GM12865 (cell line): ENCODE measurements at regions not wholly inside any gene's neighbourhood (a gene's known extent, or its start where the extent isn't known, plus 50 kb on each side); places are given as distances from the start of the nearest gene placed in this dataset.

Source experiments
- DNase-seq: peaks from one replicate; pipeline ENCODE4 v3.0.0; 2010; ENCODE audit warnings: low read depth
- H3K4me3 ChIP-seq: 2 replicates; pipeline ENCODE4 v1.5.1; 2011; ENCODE audit warnings: mild to moderate bottlenecking, low read depth, low read length, control low read depth
- TF ChIP-seq, protein P1 (sequence below): IDR thresholded peaks from 2 replicates; pipeline ENCODE4 v1.5.1; 2011; ENCODE audit warnings: low read length, control low read depth, low read depth, inconsistent platforms; ENCODE audit not compliant: insufficient read depth; ENCODE audit errors: missing control alignments

DNA sequence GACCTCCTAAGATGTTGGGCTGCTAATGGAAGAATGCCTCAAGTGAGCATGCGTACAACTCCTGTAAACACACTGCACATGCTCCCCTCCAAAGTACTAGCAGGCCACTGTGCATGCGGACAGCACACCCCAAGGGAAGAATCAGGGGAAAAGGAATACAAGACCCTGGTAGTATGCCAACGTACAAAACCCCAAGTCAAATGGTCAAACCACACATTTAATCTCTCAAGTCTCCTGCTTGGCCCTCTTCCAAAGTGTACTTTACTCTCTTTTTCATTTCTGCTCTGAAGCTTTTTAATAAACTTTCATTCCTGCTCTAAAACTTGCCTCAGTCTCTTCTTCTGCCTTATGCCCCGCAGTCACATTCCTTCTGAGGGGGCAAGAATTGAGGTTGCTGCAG, 466.4 kb downstream of the DMRTA1 start:
- no peak for DNase-seq
- no peak overlapping the region; the same call in 1 of the 2 replicates for H3K4me3 ChIP-seq
- TF ChIP-seq, protein P1, sequence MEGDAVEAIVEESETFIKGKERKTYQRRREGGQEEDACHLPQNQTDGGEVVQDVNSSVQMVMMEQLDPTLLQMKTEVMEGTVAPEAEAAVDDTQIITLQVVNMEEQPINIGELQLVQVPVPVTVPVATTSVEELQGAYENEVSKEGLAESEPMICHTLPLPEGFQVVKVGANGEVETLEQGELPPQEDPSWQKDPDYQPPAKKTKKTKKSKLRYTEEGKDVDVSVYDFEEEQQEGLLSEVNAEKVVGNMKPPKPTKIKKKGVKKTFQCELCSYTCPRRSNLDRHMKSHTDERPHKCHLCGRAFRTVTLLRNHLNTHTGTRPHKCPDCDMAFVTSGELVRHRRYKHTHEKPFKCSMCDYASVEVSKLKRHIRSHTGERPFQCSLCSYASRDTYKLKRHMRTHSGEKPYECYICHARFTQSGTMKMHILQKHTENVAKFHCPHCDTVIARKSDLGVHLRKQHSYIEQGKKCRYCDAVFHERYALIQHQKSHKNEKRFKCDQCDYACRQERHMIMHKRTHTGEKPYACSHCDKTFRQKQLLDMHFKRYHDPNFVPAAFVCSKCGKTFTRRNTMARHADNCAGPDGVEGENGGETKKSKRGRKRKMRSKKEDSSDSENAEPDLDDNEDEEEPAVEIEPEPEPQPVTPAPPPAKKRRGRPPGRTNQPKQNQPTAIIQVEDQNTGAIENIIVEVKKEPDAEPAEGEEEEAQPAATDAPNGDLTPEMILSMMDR: no peak

DNA sequence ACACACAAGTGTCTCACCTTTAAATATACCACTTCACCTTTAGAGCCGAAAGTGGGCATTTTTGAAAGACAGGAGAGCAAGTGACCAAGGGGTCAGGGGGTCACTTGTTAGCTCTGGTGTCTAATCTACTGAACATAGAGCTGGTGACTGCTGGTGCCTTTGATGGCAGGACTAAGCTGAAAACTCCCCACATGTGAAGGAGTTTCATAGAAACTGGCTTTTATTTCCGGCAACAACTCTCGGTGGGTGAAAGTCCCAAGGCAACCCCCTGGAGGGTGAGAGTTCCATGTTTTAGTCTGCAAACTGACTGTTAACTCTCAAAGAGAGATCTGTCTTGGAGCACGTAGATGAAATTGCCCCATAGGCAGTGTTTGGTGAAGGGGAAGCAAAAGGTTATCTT, 466.9 kb downstream of the DMRTA1 start:
- DNase-seq: peak; percentile 70

DNA sequence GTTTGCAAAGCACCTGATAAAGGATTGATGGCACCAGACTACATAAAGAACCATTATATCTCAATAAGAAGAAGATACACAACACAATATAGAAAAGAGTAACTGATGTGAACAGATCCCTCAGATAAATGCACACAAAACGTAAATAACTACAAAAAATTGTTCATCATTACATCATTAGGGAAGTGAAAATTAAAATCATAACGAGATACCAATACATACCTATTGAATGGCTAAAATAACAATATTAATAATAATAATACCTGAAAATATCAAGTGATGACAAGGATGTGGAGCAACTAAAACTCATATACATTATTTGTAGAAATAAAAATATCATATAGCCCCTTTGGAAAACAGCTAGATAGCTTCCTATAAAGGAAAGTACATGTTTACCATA, 469.5 kb downstream of the DMRTA1 start:
- H3K4me3 ChIP-seq: no peak overlapping the region
- no peak for DNase-seq
- TF ChIP-seq, protein P1: no peak

More for the DNA sequence above, 466.9 kb downstream of the DMRTA1 start:
- TF ChIP-seq, protein P1: no peak
- no peak overlapping the region; the same call in none of the 2 replicates for H3K4me3 ChIP-seq

DNA sequence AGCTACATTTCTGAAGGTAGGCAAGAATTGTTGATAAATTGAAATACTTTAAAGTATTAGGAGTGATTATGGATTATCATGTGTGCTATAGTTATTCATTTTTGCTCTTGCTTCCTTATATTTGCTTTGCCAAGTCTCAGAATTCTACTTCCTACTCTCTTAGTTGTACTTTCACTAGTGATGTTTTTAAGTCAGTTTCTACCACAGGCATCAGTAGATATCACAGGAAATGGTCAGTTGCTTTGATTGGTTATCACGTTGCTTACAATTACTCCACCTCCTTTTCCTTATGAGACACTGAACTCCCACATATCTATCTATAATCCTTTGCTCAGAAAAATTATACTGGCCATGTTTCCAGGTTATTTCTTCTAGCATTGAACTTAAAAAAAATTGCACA, 472.8 kb downstream of the DMRTA1 start:
- peak; percentile 49 for DNase-seq
- TF ChIP-seq, protein P1: no peak
- no peak overlapping the region for H3K4me3 ChIP-seq

DNA sequence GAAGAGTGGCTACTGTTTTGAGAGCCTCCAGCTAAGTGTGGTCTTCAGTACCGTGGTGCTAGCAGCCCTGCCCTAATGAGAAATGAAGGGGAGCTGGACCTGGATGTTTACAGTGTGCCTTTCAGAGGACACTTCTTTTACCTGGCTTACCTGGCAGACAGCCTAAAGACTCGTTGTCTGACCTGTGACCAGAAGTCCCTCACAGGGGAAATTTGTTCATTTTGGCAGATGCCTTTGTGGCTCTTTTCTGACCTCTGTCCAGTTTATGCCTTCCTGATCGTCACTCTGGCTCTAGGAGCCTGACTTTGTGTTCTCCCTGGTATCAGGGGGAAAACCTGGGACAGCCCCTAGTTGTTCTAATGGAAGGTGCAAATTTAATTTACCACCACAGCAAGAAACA, 475.1 kb downstream of the DMRTA1 start:
- H3K4me3 ChIP-seq: no peak overlapping the region
- DNase-seq: no peak
- TF ChIP-seq, protein P1: no peak

DNA sequence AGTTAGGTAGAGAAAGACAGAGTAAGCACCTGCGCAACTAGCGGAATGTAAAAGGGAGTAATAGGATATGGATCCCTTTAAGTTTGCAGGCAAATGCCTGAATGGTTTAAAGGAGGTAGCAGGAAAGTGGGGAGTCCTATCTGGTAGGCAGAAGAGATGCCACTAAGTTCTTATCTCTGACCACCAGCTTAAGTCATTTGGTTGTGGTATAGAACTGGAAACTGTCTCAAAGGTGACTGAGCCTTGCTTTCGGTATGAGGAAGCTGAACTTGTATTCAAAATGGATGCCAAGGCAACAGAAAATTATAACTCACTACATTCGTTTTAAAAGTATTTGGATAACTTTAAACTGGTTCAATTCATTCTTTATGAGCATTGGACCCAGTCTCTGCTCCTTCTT, 475.6 kb downstream of the DMRTA1 start:
- TF ChIP-seq, protein P1: no peak
- H3K4me3 ChIP-seq: no peak overlapping the region
- DNase-seq: peak; percentile 60

DNA sequence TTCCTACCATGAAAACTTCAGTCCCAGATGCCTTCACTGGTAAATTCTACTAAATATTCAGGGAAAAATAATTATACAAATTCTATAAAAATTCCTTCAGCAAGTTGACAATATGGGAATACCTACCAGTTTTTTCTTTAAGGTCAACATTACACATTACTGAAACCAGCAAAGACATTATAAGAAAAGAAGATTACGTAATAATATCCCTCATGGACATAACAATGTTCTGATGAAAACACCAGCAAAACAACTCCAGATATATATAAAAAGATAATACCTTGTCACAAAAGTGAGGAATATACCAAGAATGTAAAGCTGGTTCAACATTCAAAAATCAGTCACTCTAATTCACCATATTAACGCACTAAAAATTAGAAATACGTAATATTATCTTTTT, 507.9 kb downstream of the DMRTA1 start:
- no peak for DNase-seq
- TF ChIP-seq, protein P1: no peak
- H3K4me3 ChIP-seq: no peak overlapping the region
